ENCODE measurements at regions not wholly inside any gene's neighbourhood (a gene's known extent, or its start where the extent isn't known, plus 50 kb on each side); places are given as distances from the start of the nearest gene placed in this dataset.

DNA sequence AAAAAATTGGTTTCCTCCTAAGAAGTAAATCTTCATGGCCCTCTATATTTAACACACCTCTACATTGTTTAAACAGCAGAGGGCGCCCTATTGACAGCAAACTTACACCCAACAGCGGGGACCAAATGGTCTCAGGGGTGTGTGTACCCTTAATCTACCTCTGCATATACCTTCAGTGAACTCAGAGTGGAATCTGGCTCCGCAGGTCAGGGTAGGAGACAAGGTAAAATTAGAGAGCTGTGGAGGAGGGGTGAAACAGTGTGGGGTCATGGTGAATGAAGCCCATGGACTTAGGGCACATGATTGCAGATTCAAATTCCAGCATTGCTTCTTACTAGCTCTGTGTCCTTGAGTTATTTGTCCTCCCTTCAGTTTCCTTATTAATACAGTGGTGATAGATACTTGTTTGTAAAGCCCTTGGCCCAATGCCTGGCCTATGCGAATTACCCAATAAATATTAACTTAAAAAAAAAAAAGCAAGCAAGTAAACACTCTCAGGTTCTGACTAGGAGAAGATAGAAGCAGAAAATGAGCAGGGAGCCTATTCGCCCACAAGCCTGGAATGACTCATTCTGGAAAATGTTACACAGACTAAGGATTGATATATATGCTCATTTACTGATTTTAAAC is 122.9 kb downstream of the CAVIN4 start:
- Histone ChIP-seq H3K9ac (ENCODE audit: low read length) (no peak overlapping the region), H3K79me2 (ENCODE audit: insufficient read depth, low read length) (no peaks in the 10 kb centered on the region), H4K20me1 (ENCODE audit: insufficient read depth, low read length) (no peaks in the 10 kb centered on the region), H3K4me2 (ENCODE audit: low read length) (no peak overlapping the region), H3K4me1 (ENCODE audit: insufficient read depth, low read length, severe bottlenecking) (no peaks in the 10 kb centered on the region), H3K27ac (ENCODE audit: low read depth, low read length, poor library complexity, severe bottlenecking) (no peak overlapping the region), H3F3A (ENCODE audit: insufficient read depth, low read length) (no peaks in the 10 kb centered on the region), H3K27me3 (ENCODE audit: insufficient read depth, low read length) (no peaks in the 10 kb centered on the region), H3K36me3 (ENCODE audit: insufficient read depth, low read length) (no peaks in the 10 kb centered on the region), H2AFZ (ENCODE audit: low read length) (no peak overlapping the region), H3K9me2 (ENCODE audit: low read depth, low read length) (no peaks in the 10 kb centered on the region), H3K9me3 (ENCODE audit: low read length) (no peaks in the 10 kb centered on the region), H3K4me3 (ENCODE audit: low read depth, low read length, poor library complexity, severe bottlenecking) (no peak overlapping the region)
- TF ChIP-seq EZH2 (IDR thresholded peaks at IDR 0.05; ENCODE audit: borderline replicate concordance, low read length): no peak
- peak; percentile 76 for TF ChIP-seq CTCF (IDR thresholded peaks at IDR 0.05; ENCODE audit: low read length)

GRCh38 chr9:100714372-100715099 is 136.7 kb downstream of the CAVIN4 start:
- Histone ChIP-seq H3K27ac (ENCODE audit: low read depth, low read length, poor library complexity, severe bottlenecking) (no peak overlapping the region), H3K4me3 (ENCODE audit: low read depth, low read length, poor library complexity, severe bottlenecking) (no peak overlapping the region), H3K27me3 (ENCODE audit: insufficient read depth, low read length) (no peaks in the 10 kb centered on the region), H3F3A (ENCODE audit: insufficient read depth, low read length) (no peaks in the 10 kb centered on the region), H2AFZ (ENCODE audit: low read length) (no peak overlapping the region), H3K79me2 (ENCODE audit: insufficient read depth, low read length) (no peaks in the 10 kb centered on the region), H4K20me1 (ENCODE audit: insufficient read depth, low read length) (no peaks in the 10 kb centered on the region), H3K4me2 (ENCODE audit: low read length) (no peak overlapping the region), H3K9ac (ENCODE audit: low read length) (no peak overlapping the region), H3K9me3 (ENCODE audit: low read length) (no peaks in the 10 kb centered on the region), H3K9me2 (ENCODE audit: low read depth, low read length) (no peaks in the 10 kb centered on the region), H3K36me3 (ENCODE audit: insufficient read depth, low read length) (no peaks in the 10 kb centered on the region), H3K4me1 (ENCODE audit: insufficient read depth, low read length, severe bottlenecking) (no peaks in the 10 kb centered on the region)
- no peak for TF ChIP-seq EZH2 (IDR thresholded peaks at IDR 0.05; ENCODE audit: borderline replicate concordance, low read length)
- TF ChIP-seq CTCF (IDR thresholded peaks at IDR 0.05; ENCODE audit: low read length): peak; percentile 89

DNA sequence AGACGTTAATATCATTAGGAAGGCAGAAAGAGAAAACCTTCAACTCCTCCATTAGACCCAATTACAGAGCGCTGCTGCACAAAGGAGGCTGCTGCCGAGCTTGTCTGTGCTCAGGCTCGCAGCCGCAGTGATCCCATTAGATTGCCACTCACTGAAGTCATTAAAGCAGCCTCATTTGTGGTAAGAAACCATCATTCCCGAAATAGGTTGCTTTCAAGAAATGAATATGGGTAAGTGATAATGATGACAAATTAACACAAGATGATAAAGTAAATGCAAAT is 137.2 kb downstream of the CAVIN4 start:
- no peak for TF ChIP-seq EZH2 (IDR thresholded peaks at IDR 0.05; ENCODE audit: borderline replicate concordance, low read length)
- TF ChIP-seq CTCF (IDR thresholded peaks at IDR 0.05; ENCODE audit: low read length): no peak
- no peaks in the 10 kb centered on the region for H3K36me3 ChIP-seq (ENCODE audit: insufficient read depth, low read length)
- no peak overlapping the region for H3K27ac ChIP-seq (ENCODE audit: low read depth, low read length, poor library complexity, severe bottlenecking)
- H3K79me2 ChIP-seq (ENCODE audit: insufficient read depth, low read length): no peaks in the 10 kb centered on the region
- H3K4me1 ChIP-seq (ENCODE audit: insufficient read depth, low read length, severe bottlenecking): no peaks in the 10 kb centered on the region
- H4K20me1 ChIP-seq (ENCODE audit: insufficient read depth, low read length): no peaks in the 10 kb centered on the region
- no peak overlapping the region for H2AFZ ChIP-seq (ENCODE audit: low read length)
- no peak overlapping the region for H3K9ac ChIP-seq (ENCODE audit: low read length)
- H3K4me3 ChIP-seq (ENCODE audit: low read depth, low read length, poor library complexity, severe bottlenecking): no peak overlapping the region
- no peaks in the 10 kb centered on the region for H3K9me3 ChIP-seq (ENCODE audit: low read length)
- no peaks in the 10 kb centered on the region for H3K27me3 ChIP-seq (ENCODE audit: insufficient read depth, low read length)
- no peak overlapping the region for H3K4me2 ChIP-seq (ENCODE audit: low read length)
- H3F3A ChIP-seq (ENCODE audit: insufficient read depth, low read length): no peaks in the 10 kb centered on the region
- no peaks in the 10 kb centered on the region for H3K9me2 ChIP-seq (ENCODE audit: low read depth, low read length)
